Mesendoderm (in vitro differentiated cells): ENCODE measurements at regions not wholly inside any gene's neighbourhood (a gene's known extent, or its start where the extent isn't known, plus 50 kb on each side); places are given as distances from the start of the nearest gene placed in this dataset.

Source experiments
- DNase-seq: peaks from one replicate; pipeline ENCODE4 v3.0.0; 2013
- H2AK5ac ChIP-seq: 2 replicates; pipeline ENCODE4 v1.6.1; 2013; ENCODE audit warnings: low read length, inconsistent platforms
- H2BK120ac ChIP-seq: 2 replicates; pipeline ENCODE4 v1.6.1; 2013; ENCODE audit warnings: low read depth, mild to moderate bottlenecking, low read length, moderate library complexity, mixed read lengths
- H2BK15ac ChIP-seq: replicated peaks from 2 replicates; pipeline ENCODE4 v1.6.1; 2013; ENCODE audit warnings: low read depth, mild to moderate bottlenecking, moderate library complexity
- H2BK5ac ChIP-seq: 2 replicates; pipeline ENCODE4 v1.6.1; 2013; ENCODE audit warnings: low read length, inconsistent platforms
- H3K18ac ChIP-seq: 2 replicates; pipeline ENCODE4 v1.6.1; 2013; ENCODE audit warnings: mild to moderate bottlenecking, low read length, mixed read lengths
- H3K23ac ChIP-seq: one replicate; pipeline ENCODE4 v1.6.1; 2013; ENCODE audit warnings: low read length
- H3K27ac ChIP-seq: 2 replicates; pipeline ENCODE4 v1.5.1; 2013; ENCODE audit warnings: low read depth, mild to moderate bottlenecking, inconsistent platforms, low read length, moderate library complexity
- H3K27me3 ChIP-seq: 2 replicates; pipeline ENCODE4 v1.6.1; 2013; ENCODE audit warnings: low read length, control low read depth, mild to moderate bottlenecking, inconsistent platforms; ENCODE audit not compliant: insufficient read depth, poor library complexity
- H3K36me3 ChIP-seq: 2 replicates; pipeline ENCODE4 v1.6.1; 2013; ENCODE audit warnings: low read length, inconsistent platforms; ENCODE audit not compliant: control insufficient read depth, insufficient read depth
- H3K4ac ChIP-seq: one replicate; pipeline ENCODE4 v1.6.1; 2013; ENCODE audit warnings: low read depth, mild to moderate bottlenecking, low read length, moderate library complexity
- H3K4me1 ChIP-seq: 2 replicates; pipeline ENCODE4 v1.6.1; 2013; ENCODE audit warnings: low read depth, low read length, inconsistent platforms; ENCODE audit not compliant: control insufficient read depth
- H3K4me2 ChIP-seq: 2 replicates; pipeline ENCODE4 v1.6.1; 2013; ENCODE audit warnings: low read length
- H3K4me3 ChIP-seq: 2 replicates; pipeline ENCODE4 v1.5.1; 2013; ENCODE audit warnings: mild to moderate bottlenecking, low read length
- H3K56ac ChIP-seq: one replicate; pipeline ENCODE4 v1.6.1; 2013; ENCODE audit warnings: low read length
- H3K79me1 ChIP-seq: 2 replicates; pipeline ENCODE4 v1.6.1; 2013; ENCODE audit warnings: low read length, inconsistent platforms
- H3K79me2 ChIP-seq: 2 replicates; pipeline ENCODE4 v1.6.1; 2013; ENCODE audit warnings: mild to moderate bottlenecking, low read length; ENCODE audit not compliant: control insufficient read depth, insufficient read depth
- H3K9ac ChIP-seq: 2 replicates; pipeline ENCODE4 v1.6.1; 2013; ENCODE audit warnings: low read length, inconsistent platforms
- H4K5ac ChIP-seq: one replicate; pipeline ENCODE4 v1.6.1; 2013; ENCODE audit warnings: low read length
- H4K8ac ChIP-seq: one replicate; pipeline ENCODE4 v1.6.1; 2013; ENCODE audit warnings: low read depth, mild to moderate bottlenecking, control low read depth, low read length, moderate library complexity
- WGBS: extraction: QIAGEN DNeasy Blood & Tissue Kit; methylation state at CpG from one replicate; pipeline ENCODE4 v1.1.7; 2013; ENCODE audit warnings: low lambda C conversion rate, missing lambda C conversion rate; ENCODE audit not compliant: insufficient coverage; ENCODE audit errors: extremely low coverage; 5-methylcytosine and 5-hydroxymethylcytosine counted together

GRCh38 chr10:43926875-43927406 is 278.3 kb upstream of the ZNF32 start:
- Histone ChIP-seq H3K36me3 (no peaks in the 10 kb centered on the region), H2AK5ac (no peak overlapping the region), H4K5ac (no peak overlapping the region), H3K4me1 (no peaks in the 10 kb centered on the region), H3K79me2 (no peaks in the 10 kb centered on the region), H3K4me2 (no peak overlapping the region), H3K18ac (no peak overlapping the region), H3K4me3 (no peak overlapping the region), H3K27me3 (no peaks in the 10 kb centered on the region), H3K79me1 (no peaks in the 10 kb centered on the region), H3K9ac (no peak overlapping the region), H3K27ac (no peak overlapping the region), H2BK15ac (no peak overlapping the region), H2BK120ac (no peak overlapping the region), H2BK5ac (no peak overlapping the region), H4K8ac (no peak overlapping the region), H3K56ac (no peak overlapping the region), H3K23ac (no peak overlapping the region), H3K4ac (no peak overlapping the region)
- no peak for DNase-seq
- WGBS, result no CpG with 5 or more reads among the region's 7 CpGs

GRCh38 chr10:43926371-43926770 is 277.7 kb upstream of the ZNF32 start:
- DNase-seq, result no peak
- Histone ChIP-seq H3K27ac (no peak overlapping the region), H3K79me2 (no peaks in the 10 kb centered on the region), H4K5ac (no peak overlapping the region), H3K4ac (no peak overlapping the region), H3K79me1 (no peaks in the 10 kb centered on the region), H3K9ac (no peak overlapping the region), H3K56ac (no peak overlapping the region), H3K27me3 (no peaks in the 10 kb centered on the region), H3K36me3 (no peaks in the 10 kb centered on the region), H3K4me3 (no peak overlapping the region), H3K4me2 (no peak overlapping the region), H2AK5ac (no peak overlapping the region), H2BK5ac (no peak overlapping the region), H3K23ac (no peak overlapping the region), H4K8ac (no peak overlapping the region), H3K18ac (no peak overlapping the region), H2BK120ac (no peak overlapping the region), H3K4me1 (no peaks in the 10 kb centered on the region), H2BK15ac (no peak overlapping the region)
- no CpG with 5 or more reads among the region's 5 CpGs for WGBS

DNA sequence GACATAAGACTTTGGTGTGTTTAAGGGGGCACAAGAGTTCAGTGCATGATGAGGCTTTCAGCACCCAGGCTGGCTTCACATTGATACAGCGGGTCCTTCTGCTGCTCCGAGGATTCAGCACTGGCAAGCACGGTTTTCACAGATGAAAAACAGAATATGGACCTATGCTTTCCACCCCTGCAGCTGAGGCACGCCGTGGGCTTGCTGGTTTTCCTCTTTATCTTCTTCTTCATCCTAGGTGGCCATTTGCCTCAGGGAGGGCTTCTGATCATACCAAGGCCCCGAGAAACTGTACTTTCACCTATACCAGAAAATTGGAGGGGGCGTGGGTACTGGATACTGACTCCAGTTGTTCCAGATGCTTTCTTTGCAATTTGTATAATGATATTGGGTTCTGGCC is 277.1 kb upstream of the ZNF32 start:
- Histone ChIP-seq H3K4me2 (no peak overlapping the region), H3K27ac (no peak overlapping the region), H3K27me3 (no peaks in the 10 kb centered on the region), H3K4me3 (no peak overlapping the region), H2BK120ac (no peak overlapping the region), H2AK5ac (no peak overlapping the region), H3K56ac (no peak overlapping the region), H4K8ac (no peak overlapping the region), H3K18ac (no peak overlapping the region), H2BK15ac (no peak overlapping the region), H4K5ac (no peak overlapping the region), H3K36me3 (no peaks in the 10 kb centered on the region), H3K79me1 (no peaks in the 10 kb centered on the region), H3K79me2 (no peaks in the 10 kb centered on the region), H3K9ac (no peak overlapping the region), H3K4ac (no peak overlapping the region), H3K4me1 (no peaks in the 10 kb centered on the region), H3K23ac (no peak overlapping the region), H2BK5ac (no peak overlapping the region)
- WGBS, result no CpG with 5 or more reads among the region's 7 CpGs
- no peak for DNase-seq

- Histone ChIP-seq H3K36me3 (no peaks in the 10 kb centered on the region), H2BK120ac (no peak overlapping the region), H3K27me3 (no peaks in the 10 kb centered on the region), H2AK5ac (no peak overlapping the region), H3K27ac (no peak overlapping the region), H2BK15ac (no peak overlapping the region), H2BK5ac (no peak overlapping the region), H3K9ac (no peak overlapping the region), H3K18ac (no peak overlapping the region), H3K4me3 (no peak overlapping the region), H3K56ac (no peak overlapping the region), H3K23ac (no peak overlapping the region), H3K4ac (no peak overlapping the region), H3K4me1 (no peaks in the 10 kb centered on the region), H3K79me1 (no peaks in the 10 kb centered on the region), H3K79me2 (no peaks in the 10 kb centered on the region), H3K4me2 (no peak overlapping the region), H4K8ac (no peak overlapping the region), H4K5ac (no peak overlapping the region)
- no CpG with 5 or more reads among the region's 2 CpGs for WGBS
- DNase-seq, result no peak
Measured at GRCh38 chr10:43923328-43923727, 274.6 kb upstream of the ZNF32 start.

GRCh38 chr10:43922335-43923280 is 273.9 kb upstream of the ZNF32 start:
- no peaks in the 10 kb centered on the region for H3K4me1 ChIP-seq
- no peak overlapping the region for H3K9ac ChIP-seq
- H3K79me1 ChIP-seq, result no peaks in the 10 kb centered on the region
- H3K56ac ChIP-seq, result no peak overlapping the region
- H3K4ac ChIP-seq, result no peak overlapping the region
- no peak for DNase-seq
- H2AK5ac ChIP-seq, result no peak overlapping the region
- H3K27ac ChIP-seq, result no peak overlapping the region
- H3K4me3 ChIP-seq, result no peak overlapping the region
- no peaks in the 10 kb centered on the region for H3K27me3 ChIP-seq
- no CpG with 5 or more reads among the region's 9 CpGs for WGBS
- no peaks in the 10 kb centered on the region for H3K36me3 ChIP-seq
- no peak overlapping the region for H4K8ac ChIP-seq
- H2BK120ac ChIP-seq, result no peak overlapping the region
- no peak overlapping the region for H4K5ac ChIP-seq
- H3K18ac ChIP-seq, result no peak overlapping the region
- H2BK5ac ChIP-seq, result no peak overlapping the region
- no peak overlapping the region for H3K23ac ChIP-seq
- H2BK15ac ChIP-seq, result no peak overlapping the region
- no peaks in the 10 kb centered on the region for H3K79me2 ChIP-seq
- H3K4me2 ChIP-seq, result no peak overlapping the region
